Astrocyte of the cerebellum (primary cell): ENCODE measurements at regions not wholly inside any gene's neighbourhood (a gene's known extent, or its start where the extent isn't known, plus 50 kb on each side); places are given as distances from the start of the nearest gene placed in this dataset.
A peak's percentile ranks its signal among the peaks of the same experiment; 100 is the strongest.

Source experiments
- DNase-seq: peaks from one replicate; pipeline ENCODE4 v3.0.0-alpha.2; 2011; ENCODE audit warnings: low read depth
- H3K4me3 ChIP-seq: 2 replicates; pipeline ENCODE4 v1.5.1; 2011; ENCODE audit warnings: mild to moderate bottlenecking, low read depth, low read length, moderate library complexity
- CTCF ChIP-seq: IDR thresholded peaks from 2 replicates; pipeline ENCODE4 v1.5.1; 2012; ENCODE audit warnings: low read length, low read depth, moderate library complexity, mild to moderate bottlenecking; ENCODE audit errors: missing control alignments
- in situ Hi-C: cut with HindIII; loops from 2 replicates; pipeline ENCODE4 v1.10.0; 2017; ENCODE audit warnings: low sequenced_read_pairs

- in situ Hi-C loops, result no loop called here
- no peak overlapping the region for H3K4me3 ChIP-seq
- TF ChIP-seq CTCF, result no peak
- DNase-seq, result peak; percentile 11
Measured at GRCh38 chr18:61731693-61732376, 161.0 kb downstream of the RNF152 start.

- no peak overlapping the region for H3K4me3 ChIP-seq
- no peak for TF ChIP-seq CTCF
- DNase-seq, result no peak
- in situ Hi-C loops, result no loop called here
Measured at GRCh38 chr18:61731178-61731577, 161.6 kb downstream of the RNF152 start.

- in situ Hi-C loops, result no loop called here
- no peak overlapping the region for H3K4me3 ChIP-seq
- DNase-seq, result no peak
- no peak for TF ChIP-seq CTCF
Measured at GRCh38 chr18:61729322-61729721, 163.5 kb downstream of the RNF152 start.

DNA sequence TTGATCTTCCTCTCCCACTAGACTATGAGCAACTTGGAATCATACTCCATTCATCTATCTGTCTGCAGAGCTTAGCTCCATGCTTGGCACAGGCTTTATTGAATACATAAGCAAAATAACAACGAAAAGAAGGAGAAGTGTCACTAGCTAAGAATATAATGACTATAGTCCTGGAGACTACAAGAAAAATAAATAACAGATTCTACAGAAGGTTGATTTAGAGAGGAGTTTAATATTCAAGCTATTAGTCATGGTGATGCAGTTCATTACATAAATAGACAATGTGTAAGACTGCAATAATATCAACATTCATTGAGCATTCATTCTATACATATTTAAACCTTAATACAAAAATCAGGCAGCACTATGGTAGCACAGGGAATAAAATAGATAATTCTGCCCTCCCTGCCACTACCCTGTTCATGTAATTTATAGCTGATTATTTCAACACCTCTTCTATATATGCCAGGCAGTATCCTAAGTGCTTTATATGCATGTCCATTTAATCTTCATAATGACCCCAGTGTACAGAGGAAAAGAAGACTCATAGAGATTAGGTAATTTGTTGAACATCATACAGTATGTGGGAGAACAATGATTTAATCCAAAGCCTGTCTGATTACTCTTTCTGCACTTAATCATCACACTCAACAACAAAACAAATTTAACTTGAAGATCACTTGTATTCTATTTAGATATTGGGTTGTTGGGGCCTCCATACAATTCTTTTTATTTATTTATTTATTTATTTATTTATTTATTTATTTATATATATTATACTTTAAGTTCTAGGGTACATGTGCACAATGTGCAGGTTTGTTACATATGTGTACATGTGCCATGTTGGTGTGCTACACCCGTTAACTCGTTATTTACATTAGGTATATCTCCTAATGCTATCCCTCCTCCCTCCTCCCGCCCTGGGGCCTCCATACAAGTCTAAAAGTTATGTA is 165.3 kb downstream of the RNF152 start:
- in situ Hi-C loops, result no loop called here
- TF ChIP-seq CTCF, result no peak
- DNase-seq, result no peak
- no peak overlapping the region for H3K4me3 ChIP-seq

DNA sequence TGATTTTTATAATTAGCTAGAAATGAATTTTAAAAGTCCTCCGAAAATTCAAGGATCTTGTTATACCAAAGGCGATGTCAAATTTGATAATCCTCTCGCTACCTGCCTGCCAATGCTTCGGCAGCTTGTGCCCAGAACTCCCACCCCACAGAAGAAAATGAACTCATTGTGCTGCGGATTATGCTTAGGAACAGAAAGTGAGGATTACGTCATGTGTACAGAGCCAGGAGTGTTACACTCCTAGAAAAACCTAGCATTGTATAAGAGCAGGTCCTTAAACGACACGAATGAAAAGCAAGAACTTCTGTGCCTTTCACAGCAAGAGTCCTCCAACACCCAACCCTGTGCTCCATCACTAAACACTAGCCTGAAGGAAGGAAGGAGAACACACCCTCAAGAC is 168.3 kb downstream of the RNF152 start:
- no peak for TF ChIP-seq CTCF
- in situ Hi-C loops, result no loop called here
- no peak overlapping the region for H3K4me3 ChIP-seq
- no peak for DNase-seq

GRCh38 chr18:61722247-61722646 is 170.6 kb downstream of the RNF152 start:
- no peak for TF ChIP-seq CTCF
- in situ Hi-C loops, result no loop called here
- H3K4me3 ChIP-seq, result no peak overlapping the region

More at GRCh38 chr18:61722247-61722646, 170.6 kb downstream of the RNF152 start:
- no peak for DNase-seq
